SK-N-SH treated with all-trans-retinoic acid at 6 μM for 48 hours (cell line): ENCODE measurements at regions not wholly inside any gene's neighbourhood (a gene's known extent, or its start where the extent isn't known, plus 50 kb on each side); places are given as distances from the start of the nearest gene placed in this dataset.

Experiments used
- ATAC-seq: fragments of 200-7000 bp; cut with Tn5 transposase; 3 replicates; pipeline ENCODE4 v1.9.1; 2020; ENCODE audit warnings: mild to moderate bottlenecking, moderate library complexity
- ARNTL ChIP-seq: fragments of 450-650 bp; formaldehyde crosslinking; IDR thresholded peaks from 2 replicates; pipeline ENCODE4 v1.5.0; 2020; ENCODE audit warnings: low read depth, mild to moderate bottlenecking, moderate library complexity, borderline replicate concordance
- BACH2 ChIP-seq: fragments of 250-450 bp; sonication (Bioruptor Pico); IDR thresholded peaks from 2 replicates; pipeline ENCODE4 v1.9.0; 2021; ENCODE audit warnings: mild to moderate bottlenecking, borderline replicate concordance
- CREB5 ChIP-seq: fragments of 250-450 bp; sonication (Bioruptor Pico); IDR thresholded peaks from 2 replicates; pipeline ENCODE4 v1.5.1; 2020; ENCODE audit warnings: low read depth, mild to moderate bottlenecking, moderate library complexity
- CSDC2 ChIP-seq: fragments of 250-450 bp; sonication (Bioruptor Pico); IDR thresholded peaks from 2 replicates; pipeline ENCODE4 v1.5.0; 2020; ENCODE audit warnings: mild to moderate bottlenecking, moderate library complexity
- CSRNP3 ChIP-seq: fragments of 250-450 bp; sonication (Bioruptor Pico); IDR thresholded peaks from 2 replicates; pipeline ENCODE4 v1.5.1; 2021; ENCODE audit warnings: mild to moderate bottlenecking, moderate library complexity
- ESRRG ChIP-seq: fragments of 250-450 bp; sonication (Bioruptor Pico); IDR thresholded peaks from 2 replicates; pipeline ENCODE4 v1.6.1; 2021; ENCODE audit warnings: mild to moderate bottlenecking
- ISL1 ChIP-seq: fragments of 250-450 bp; sonication (Bioruptor Pico); IDR thresholded peaks from 2 replicates; pipeline ENCODE4 v2.1.2; 2022; ENCODE audit warnings: mild to moderate bottlenecking, moderate library complexity
- OSR1 ChIP-seq: fragments of 250-450 bp; sonication (Bioruptor Pico); IDR thresholded peaks from 2 replicates; pipeline ENCODE4 v1.8.0; 2022; ENCODE audit warnings: moderate library complexity, mild to moderate bottlenecking, inconsistent platforms
- POU6F1 ChIP-seq: fragments of 250-450 bp; sonication (Bioruptor Pico); IDR thresholded peaks from 2 replicates; pipeline ENCODE4 v1.8.0; 2021; ENCODE audit warnings: low read depth, mild to moderate bottlenecking, moderate library complexity, borderline replicate concordance
- PPARA ChIP-seq: fragments of 250-450 bp; sonication (Bioruptor Pico); IDR thresholded peaks from 2 replicates; pipeline ENCODE4 v1.5.0; 2020; ENCODE audit warnings: mild to moderate bottlenecking, borderline replicate concordance
- RARB ChIP-seq: fragments of 250-450 bp; sonication (Bioruptor Pico); IDR thresholded peaks from 2 replicates; pipeline ENCODE4 v1.8.0; 2021; ENCODE audit warnings: mild to moderate bottlenecking, moderate library complexity
- SNAI2 ChIP-seq: fragments of 250-450 bp; sonication (Bioruptor Pico); IDR thresholded peaks from 2 replicates; pipeline ENCODE4 v1.5.0; 2020; ENCODE audit warnings: mild to moderate bottlenecking, moderate library complexity
- TCF4 ChIP-seq: fragments of 250-450 bp; sonication (Bioruptor Pico); IDR thresholded peaks from 2 replicates; pipeline ENCODE4 v1.8.0; 2021; ENCODE audit warnings: mild to moderate bottlenecking, moderate library complexity, borderline replicate concordance
- TSHZ2 ChIP-seq: fragments of 250-450 bp; sonication (Bioruptor Pico); IDR thresholded peaks from 2 replicates; pipeline ENCODE4 v1.5.0; 2020; ENCODE audit warnings: mild to moderate bottlenecking, moderate library complexity
- ZC3H10 ChIP-seq: fragments of 250-450 bp; sonication (Bioruptor Pico); IDR thresholded peaks from 2 replicates; pipeline ENCODE4 v1.5.1; 2021; ENCODE audit warnings: mild to moderate bottlenecking, moderate library complexity
- ZFP3 ChIP-seq: fragments of 250-450 bp; sonication (Bioruptor Pico); IDR thresholded peaks from 2 replicates; pipeline ENCODE4 v1.5.0; 2020; ENCODE audit warnings: mild to moderate bottlenecking, moderate library complexity
- ZFP30 ChIP-seq: fragments of 450-650 bp; formaldehyde crosslinking; IDR thresholded peaks from 2 replicates; pipeline ENCODE4 v1.5.0; 2022; ENCODE audit warnings: mild to moderate bottlenecking, moderate library complexity
- ZNF565 ChIP-seq: fragments of 450-650 bp; formaldehyde crosslinking; conservative IDR thresholded peaks from 2 replicates; pipeline ENCODE4 v1.5.0; 2020; ENCODE audit warnings: low read depth, mild to moderate bottlenecking, moderate library complexity
- ZNF70 ChIP-seq: fragments of 450-650 bp; formaldehyde crosslinking; IDR thresholded peaks from 2 replicates; pipeline ENCODE4 v1.5.0; 2020; ENCODE audit warnings: mild to moderate bottlenecking, moderate library complexity
- ZNF8 ChIP-seq: fragments of 450-650 bp; formaldehyde crosslinking; IDR thresholded peaks from 2 replicates; pipeline ENCODE4 v1.5.0; 2020; ENCODE audit warnings: mild to moderate bottlenecking, moderate library complexity
- TF ChIP-seq, protein P1 (sequence below): fragments of 250-450 bp; sonication (Bioruptor Pico); IDR thresholded peaks from 2 replicates; pipeline ENCODE4 v1.8.0; 2020; ENCODE audit warnings: mild to moderate bottlenecking, moderate library complexity, borderline replicate concordance

DNA sequence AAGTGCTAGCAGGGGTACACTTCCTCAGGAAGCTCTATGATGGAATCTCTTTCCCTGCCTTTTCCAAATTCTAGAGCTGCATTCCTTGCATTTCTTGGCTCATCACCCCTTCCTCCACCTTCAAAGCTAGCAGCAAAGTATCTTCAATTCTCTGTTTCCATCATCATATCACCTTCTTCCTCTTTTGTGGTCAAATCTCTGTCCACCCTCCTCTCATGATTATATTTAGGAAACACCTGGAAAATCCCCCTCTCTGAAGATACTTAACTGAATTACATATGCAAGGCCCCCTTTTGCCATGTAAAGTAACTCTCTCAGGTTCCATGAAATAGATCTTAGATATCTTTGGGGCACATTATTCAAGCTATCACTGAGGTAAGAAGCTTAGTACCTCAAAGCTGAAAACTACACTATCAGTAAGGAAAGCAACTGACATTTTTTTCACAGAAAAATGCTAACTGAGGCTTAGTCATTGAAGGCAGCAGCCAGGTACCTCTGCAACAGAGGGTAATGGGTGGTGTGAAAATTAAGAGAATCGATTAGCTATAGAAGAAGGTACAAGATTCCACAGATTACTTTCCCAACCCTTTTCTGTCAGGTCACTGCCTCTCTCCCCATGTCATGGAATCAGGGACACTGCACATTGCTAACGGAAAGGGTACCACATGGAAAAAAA, 197.3 kb downstream of the MACC1 start:
- TF ChIP-seq ZNF8 (CRISPR knock-in tag) (no peak), ZNF565 (no peak), ISL1 (no peak), CSRNP3 (CRISPR knock-in tag) (no peak), BACH2 (no peak), TCF4 (no peak), RARB (CRISPR knock-in tag) (no peak), ZNF70 (CRISPR knock-in tag) (no peak), ZC3H10 (CRISPR knock-in tag) (no peak)
- no peak for ATAC-seq

DNA sequence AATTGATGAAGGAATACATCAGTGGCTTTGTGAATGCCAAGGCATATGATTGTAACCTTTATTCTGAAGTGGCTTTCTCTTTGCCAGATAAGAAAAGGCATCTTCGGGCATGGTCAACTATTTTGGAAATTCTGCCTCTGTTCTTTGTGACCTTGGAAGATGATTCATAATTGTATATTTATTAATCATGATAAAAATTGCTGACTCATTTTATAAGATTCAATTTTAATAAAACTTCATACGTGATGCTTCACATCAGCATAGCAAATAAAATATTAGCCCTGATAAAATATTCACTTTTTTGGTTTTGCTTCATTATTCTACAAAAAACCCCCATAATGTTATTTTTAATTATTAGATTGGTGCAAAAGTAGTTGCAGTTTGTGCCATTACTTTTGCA, 200.5 kb downstream of the MACC1 start:
- no peak for TF ChIP-seq ZNF70 (CRISPR knock-in tag)
- TF ChIP-seq CSDC2 (CRISPR knock-in tag): no peak
- no peak for ATAC-seq

- TF ChIP-seq RARB (CRISPR knock-in tag): no peak
- no peak for TF ChIP-seq ZFP3 (CRISPR knock-in tag)
- TF ChIP-seq ESRRG (CRISPR knock-in tag): no peak
- TF ChIP-seq TSHZ2 (CRISPR knock-in tag): no peak
- no peak for TF ChIP-seq ZC3H10 (CRISPR knock-in tag)
- no peak for TF ChIP-seq POU6F1
- no peak for TF ChIP-seq ZNF8 (CRISPR knock-in tag)
- TF ChIP-seq, all 23 proteins: peak for 0
- no peak for ATAC-seq
Measured at GRCh38 chr7:20013536-20013935, 203.6 kb downstream of the MACC1 start.

DNA sequence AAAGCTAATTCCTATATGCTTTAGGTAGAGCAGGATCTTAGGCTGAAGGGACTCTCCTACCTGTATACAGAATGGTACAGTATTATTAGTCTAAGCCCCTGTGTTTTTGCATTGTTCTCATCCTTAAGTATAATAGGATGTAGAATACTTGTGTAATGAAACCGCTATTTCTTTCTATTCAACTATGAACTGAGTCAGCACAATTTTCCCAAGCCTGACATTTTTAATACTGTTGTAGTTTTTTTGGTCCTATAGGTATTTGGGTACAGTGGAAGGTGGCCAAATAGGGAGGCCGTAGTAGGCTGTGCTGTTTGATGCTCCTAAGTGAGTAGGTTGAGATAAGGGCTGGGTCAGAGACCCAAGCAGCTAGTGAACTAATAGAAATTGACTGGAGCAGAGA, 205.1 kb downstream of the MACC1 start:
- ATAC-seq: no peak
- TF ChIP-seq ZNF8 (CRISPR knock-in tag): no peak

GRCh38 chr7:20010877-20011276, 206.3 kb downstream of the MACC1 start:
- TF ChIP-seq BACH2: no peak
- TF ChIP-seq PPARA (CRISPR knock-in tag): no peak
- no peak for TF ChIP-seq SNAI2 (CRISPR knock-in tag)
- TF ChIP-seq ZNF70 (CRISPR knock-in tag): no peak
- TF ChIP-seq ARNTL: no peak
- TF ChIP-seq OSR1 (CRISPR knock-in tag): no peak
- TF ChIP-seq RARB (CRISPR knock-in tag): no peak
- TF ChIP-seq ISL1: no peak
- no peak for TF ChIP-seq CREB5 (CRISPR knock-in tag)
- TF ChIP-seq, protein P1, sequence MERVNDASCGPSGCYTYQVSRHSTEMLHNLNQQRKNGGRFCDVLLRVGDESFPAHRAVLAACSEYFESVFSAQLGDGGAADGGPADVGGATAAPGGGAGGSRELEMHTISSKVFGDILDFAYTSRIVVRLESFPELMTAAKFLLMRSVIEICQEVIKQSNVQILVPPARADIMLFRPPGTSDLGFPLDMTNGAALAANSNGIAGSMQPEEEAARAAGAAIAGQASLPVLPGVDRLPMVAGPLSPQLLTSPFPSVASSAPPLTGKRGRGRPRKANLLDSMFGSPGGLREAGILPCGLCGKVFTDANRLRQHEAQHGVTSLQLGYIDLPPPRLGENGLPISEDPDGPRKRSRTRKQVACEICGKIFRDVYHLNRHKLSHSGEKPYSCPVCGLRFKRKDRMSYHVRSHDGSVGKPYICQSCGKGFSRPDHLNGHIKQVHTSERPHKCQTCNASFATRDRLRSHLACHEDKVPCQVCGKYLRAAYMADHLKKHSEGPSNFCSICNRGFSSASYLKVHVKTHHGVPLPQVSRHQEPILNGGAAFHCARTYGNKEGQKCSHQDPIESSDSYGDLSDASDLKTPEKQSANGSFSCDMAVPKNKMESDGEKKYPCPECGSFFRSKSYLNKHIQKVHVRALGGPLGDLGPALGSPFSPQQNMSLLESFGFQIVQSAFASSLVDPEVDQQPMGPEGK: no peak
- no peak for TF ChIP-seq ZFP30
- no peak for TF ChIP-seq CSRNP3 (CRISPR knock-in tag)
- TF ChIP-seq TSHZ2 (CRISPR knock-in tag): no peak
- no peak for ATAC-seq
